ENCODE measurements at regions not wholly inside any gene's neighbourhood (a gene's known extent, or its start where the extent isn't known, plus 50 kb on each side); places are given as distances from the start of the nearest gene placed in this dataset.

DNA sequence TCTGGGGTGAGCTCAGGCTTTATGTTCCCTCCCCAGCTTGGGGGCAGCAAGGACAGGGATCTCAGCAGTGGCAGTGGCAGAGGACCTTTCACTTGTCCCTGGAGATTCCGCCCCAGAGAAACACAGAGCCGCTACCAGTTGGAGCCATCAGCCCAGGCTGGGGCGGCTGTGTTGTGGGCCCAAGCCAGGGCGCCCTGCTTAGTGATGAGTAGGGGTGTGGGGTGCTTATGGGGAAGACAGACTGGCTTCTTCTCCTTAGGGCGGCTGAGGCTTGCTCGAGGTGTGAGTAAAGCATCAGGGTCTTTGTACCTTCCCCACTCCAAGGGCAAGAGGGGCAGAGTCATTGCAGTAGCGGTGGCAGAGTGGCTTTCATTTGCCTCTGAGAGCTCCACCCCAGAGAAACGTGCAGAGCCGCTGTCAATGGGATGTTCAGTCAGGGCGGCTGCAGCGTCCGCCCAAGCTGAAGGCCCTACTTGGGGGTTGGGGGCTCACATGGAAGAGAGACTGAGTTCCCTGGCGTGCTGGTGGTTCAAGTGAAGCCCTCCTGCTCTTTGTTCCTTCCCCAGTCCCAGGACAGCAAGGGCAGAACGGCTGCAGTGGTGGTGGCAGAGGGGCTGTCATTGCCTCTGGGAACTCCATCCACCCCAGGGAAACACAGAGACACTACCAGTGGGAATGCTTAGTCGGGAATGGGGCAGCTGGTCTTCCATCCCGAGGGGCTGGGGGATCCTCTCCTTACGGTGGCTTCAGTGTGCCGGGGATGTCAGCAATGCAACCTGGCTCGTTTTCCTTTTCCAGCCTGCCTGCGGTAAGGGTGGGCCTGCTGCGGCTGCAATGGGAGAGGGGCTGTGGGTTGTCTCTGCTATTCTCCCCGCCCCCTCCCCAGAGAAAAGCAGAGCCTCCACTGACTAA lies 2142.5 kb upstream of the TENM3 start:
- no peak overlapping the region for H3K4ac ChIP-seq (ENCODE audit: low read depth, low read length)
- BruUV-seq (replicated peaks), result no TSS peak
- DNase-seq (no peak), ATAC-seq (ENCODE audit: low read depth) (no peak)
- no peak overlapping the region for H2BK15ac ChIP-seq (ENCODE audit: low read depth, low read length)
- H4K5ac ChIP-seq (ENCODE audit: low read depth, low read length), result no peak overlapping the region
- H4K20me1 ChIP-seq (ENCODE audit: insufficient read depth, low read length), result no peaks in the 10 kb centered on the region
- no peak overlapping the region for H4K91ac ChIP-seq (ENCODE audit: insufficient read depth, low read depth, low read length)
- no peak overlapping the region for H3K23ac ChIP-seq (ENCODE audit: low read depth, low read length)
- no peak overlapping the region for H3K18ac ChIP-seq (ENCODE audit: low read depth, low read length)
- H2AK5ac ChIP-seq (ENCODE audit: low read depth, low read length), result no peak overlapping the region
- H2BK20ac ChIP-seq (ENCODE audit: low read depth, low read length), result no peak overlapping the region
- H3K79me1 ChIP-seq (ENCODE audit: low read depth in 1 of 2, low read length in 2 of 2), result no peaks in the 10 kb centered on the region
- H3K4me1 ChIP-seq (ENCODE audit: control insufficient read depth, insufficient read depth, low read length), result no peaks in the 10 kb centered on the region
- in situ Hi-C loops (cut with MboI; ENCODE audit: low sequenced_read_pairs) (no loop called here), dilution Hi-C loops (cut with HindIII; ENCODE audit: low sequenced_read_pairs, unreplicated experiment) (no loop called here), intact Hi-C loops (cut with micrococcal nuclease) (no loop called here)
- H3K14ac ChIP-seq (replicated peaks; ENCODE audit: low read depth, low read length), result no peak overlapping the region
- TF ChIP-seq, protein P1, sequence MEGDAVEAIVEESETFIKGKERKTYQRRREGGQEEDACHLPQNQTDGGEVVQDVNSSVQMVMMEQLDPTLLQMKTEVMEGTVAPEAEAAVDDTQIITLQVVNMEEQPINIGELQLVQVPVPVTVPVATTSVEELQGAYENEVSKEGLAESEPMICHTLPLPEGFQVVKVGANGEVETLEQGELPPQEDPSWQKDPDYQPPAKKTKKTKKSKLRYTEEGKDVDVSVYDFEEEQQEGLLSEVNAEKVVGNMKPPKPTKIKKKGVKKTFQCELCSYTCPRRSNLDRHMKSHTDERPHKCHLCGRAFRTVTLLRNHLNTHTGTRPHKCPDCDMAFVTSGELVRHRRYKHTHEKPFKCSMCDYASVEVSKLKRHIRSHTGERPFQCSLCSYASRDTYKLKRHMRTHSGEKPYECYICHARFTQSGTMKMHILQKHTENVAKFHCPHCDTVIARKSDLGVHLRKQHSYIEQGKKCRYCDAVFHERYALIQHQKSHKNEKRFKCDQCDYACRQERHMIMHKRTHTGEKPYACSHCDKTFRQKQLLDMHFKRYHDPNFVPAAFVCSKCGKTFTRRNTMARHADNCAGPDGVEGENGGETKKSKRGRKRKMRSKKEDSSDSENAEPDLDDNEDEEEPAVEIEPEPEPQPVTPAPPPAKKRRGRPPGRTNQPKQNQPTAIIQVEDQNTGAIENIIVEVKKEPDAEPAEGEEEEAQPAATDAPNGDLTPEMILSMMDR (conservative IDR thresholded peaks at IDR 0.05; ENCODE audit: low read depth, low read length), result no peak
- TF ChIP-seq RAD21 (IDR thresholded peaks at IDR 0.05; ENCODE audit: low read length) (no peak), CHD1 (IDR thresholded peaks at IDR 0.05; ENCODE audit: low read depth, low read length) (no peak)
- TF ChIP-seq, protein P2, sequence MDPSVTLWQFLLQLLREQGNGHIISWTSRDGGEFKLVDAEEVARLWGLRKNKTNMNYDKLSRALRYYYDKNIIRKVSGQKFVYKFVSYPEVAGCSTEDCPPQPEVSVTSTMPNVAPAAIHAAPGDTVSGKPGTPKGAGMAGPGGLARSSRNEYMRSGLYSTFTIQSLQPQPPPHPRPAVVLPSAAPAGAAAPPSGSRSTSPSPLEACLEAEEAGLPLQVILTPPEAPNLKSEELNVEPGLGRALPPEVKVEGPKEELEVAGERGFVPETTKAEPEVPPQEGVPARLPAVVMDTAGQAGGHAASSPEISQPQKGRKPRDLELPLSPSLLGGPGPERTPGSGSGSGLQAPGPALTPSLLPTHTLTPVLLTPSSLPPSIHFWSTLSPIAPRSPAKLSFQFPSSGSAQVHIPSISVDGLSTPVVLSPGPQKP (IDR thresholded peaks at IDR 0.05; ENCODE audit: borderline replicate concordance, low read depth, low read length), result no peak
- H2AK9ac ChIP-seq (replicated peaks; ENCODE audit: low read depth, low read length, poor library complexity), result no peak overlapping the region
- no peak overlapping the region for H2AFZ ChIP-seq (replicated peaks; ENCODE audit: low read length, poor library complexity)
- no peak overlapping the region for H3K27ac ChIP-seq (ENCODE audit: insufficient read depth, low read length)
- H3K56ac ChIP-seq (ENCODE audit: extremely low read depth, insufficient read depth, low read length), result no peak overlapping the region
- WGBS, 2 experiments (ENCODE audit: extremely low coverage in 2 of 2, insufficient read length in 1 of 2), result 87% methylated on average over 6 of the region's 22 CpGs; no CpG with 5 or more reads in 1 of the 2 experiments
- ChIA-PET POLR2A (ENCODE audit: unreplicated experiment) (no interaction called here), CTCF (no interaction called here)
- H3K27me3 ChIP-seq (ENCODE audit: control insufficient read depth, insufficient read depth, low read length), result no peaks in the 10 kb centered on the region
- H2BK120ac ChIP-seq (ENCODE audit: low read depth, low read length), result no peak overlapping the region
- no peak overlapping the region for H3K9ac ChIP-seq (ENCODE audit: low read depth, low read length)
- H4K8ac ChIP-seq (ENCODE audit: low read depth in 2 of 2, low read length in 2 of 2), result no peak overlapping the region
- H3K4me2 ChIP-seq (ENCODE audit: low read depth, low read length), result no peak overlapping the region
- H3K9me1 ChIP-seq (ENCODE audit: insufficient read depth, low read length), result no peaks in the 10 kb centered on the region
- H3K36me3 ChIP-seq (ENCODE audit: control insufficient read depth, insufficient read depth, low read length), result no peaks in the 10 kb centered on the region
- no peak overlapping the region for H3K4me3 ChIP-seq (ENCODE audit: insufficient read depth, low read depth, low read length)
- no peaks in the 10 kb centered on the region for H3K9me3 ChIP-seq (ENCODE audit: control insufficient read depth, insufficient read depth, low read length)
- no peak overlapping the region for H2BK5ac ChIP-seq (ENCODE audit: low read depth, low read length, poor library complexity, severe bottlenecking)

Measured in IMR-90 (cell line).